ENCODE measurements at regions not wholly inside any gene's neighbourhood (a gene's known extent, or its start where the extent isn't known, plus 50 kb on each side); places are given as distances from the start of the nearest gene placed in this dataset.

- WGBS, 2 donors: 88 to 91% methylated on average over 1 of the region's 1 CpG
- H3K27ac ChIP-seq (ENCODE audit: low read depth in 2 of 2, low read length in 1 of 2): no peak overlapping the region
- no peaks in the 10 kb centered on the region for H3K27me3 ChIP-seq (ENCODE audit: control insufficient read depth in 1 of 2, insufficient read depth in 2 of 2, low read length in 2 of 2)
- H3K9me3 ChIP-seq (ENCODE audit: control insufficient read depth in 2 of 2, insufficient read depth in 1 of 2, low read depth in 1 of 2, low read length in 1 of 2): no peaks in the 10 kb centered on the region
- H3K36me3 ChIP-seq (ENCODE audit: control insufficient read depth in 2 of 2, insufficient read depth in 2 of 2, low read length in 1 of 2): no peaks in the 10 kb centered on the region
- H3K4me1 ChIP-seq (ENCODE audit: control insufficient read depth in 2 of 2, insufficient read depth in 2 of 2, low read length in 1 of 2): no peaks in the 10 kb centered on the region
- H3K4me3 ChIP-seq (ENCODE audit: low read depth in 1 of 2, low read length in 2 of 2): no peak overlapping the region
Measured at GRCh38 chr4:156188596-156188995, 234.9 kb upstream of the CTSO start.

- no peaks in the 10 kb centered on the region for H3K27me3 ChIP-seq (ENCODE audit: control insufficient read depth in 1 of 2, insufficient read depth in 2 of 2, low read length in 2 of 2)
- H3K9me3 ChIP-seq (ENCODE audit: control insufficient read depth in 2 of 2, insufficient read depth in 1 of 2, low read depth in 1 of 2, low read length in 1 of 2): no peaks in the 10 kb centered on the region
- H3K4me3 ChIP-seq (ENCODE audit: low read depth in 1 of 2, low read length in 2 of 2): no peak overlapping the region
- H3K27ac ChIP-seq (ENCODE audit: low read depth in 2 of 2, low read length in 1 of 2): no peak overlapping the region
- H3K4me1 ChIP-seq (ENCODE audit: control insufficient read depth in 2 of 2, insufficient read depth in 2 of 2, low read length in 1 of 2): no peaks in the 10 kb centered on the region
- 64 to 72% methylated on average over 1 of the region's 1 CpG for WGBS, 2 donors
- H3K36me3 ChIP-seq (ENCODE audit: control insufficient read depth in 2 of 2, insufficient read depth in 2 of 2, low read length in 1 of 2): no peaks in the 10 kb centered on the region
Measured at GRCh38 chr4:156186111-156186510, 232.4 kb upstream of the CTSO start.

- H3K27me3 ChIP-seq (ENCODE audit: control insufficient read depth in 1 of 2, insufficient read depth in 2 of 2, low read length in 2 of 2): no peaks in the 10 kb centered on the region
- no peak overlapping the region for H3K4me3 ChIP-seq (ENCODE audit: low read depth in 1 of 2, low read length in 2 of 2)
- 88 to 92% methylated on average over 4 of the region's 4 CpGs for WGBS, 2 donors
- no peaks in the 10 kb centered on the region for H3K36me3 ChIP-seq (ENCODE audit: control insufficient read depth in 2 of 2, insufficient read depth in 2 of 2, low read length in 1 of 2)
- H3K9me3 ChIP-seq (ENCODE audit: control insufficient read depth in 2 of 2, insufficient read depth in 1 of 2, low read depth in 1 of 2, low read length in 1 of 2): no peaks in the 10 kb centered on the region
- no peak overlapping the region for H3K27ac ChIP-seq (ENCODE audit: low read depth in 2 of 2, low read length in 1 of 2)
- no peaks in the 10 kb centered on the region for H3K4me1 ChIP-seq (ENCODE audit: control insufficient read depth in 2 of 2, insufficient read depth in 2 of 2, low read length in 1 of 2)
Measured at GRCh38 chr4:156185514-156186055, 231.9 kb upstream of the CTSO start.

- no peaks in the 10 kb centered on the region for H3K27me3 ChIP-seq (ENCODE audit: control insufficient read depth in 1 of 2, insufficient read depth in 2 of 2, low read length in 2 of 2)
- H3K4me3 ChIP-seq (ENCODE audit: low read depth in 1 of 2, low read length in 2 of 2): no peak overlapping the region
- WGBS, 2 donors: 12 to 21% methylated on average over 1 of the region's 1 CpG
- no peaks in the 10 kb centered on the region for H3K4me1 ChIP-seq (ENCODE audit: control insufficient read depth in 2 of 2, insufficient read depth in 2 of 2, low read length in 1 of 2)
- no peak overlapping the region for H3K27ac ChIP-seq (ENCODE audit: low read depth in 2 of 2, low read length in 1 of 2)
- H3K9me3 ChIP-seq (ENCODE audit: control insufficient read depth in 2 of 2, insufficient read depth in 1 of 2, low read depth in 1 of 2, low read length in 1 of 2): no peaks in the 10 kb centered on the region
- H3K36me3 ChIP-seq (ENCODE audit: control insufficient read depth in 2 of 2, insufficient read depth in 2 of 2, low read length in 1 of 2): no peaks in the 10 kb centered on the region
Measured at GRCh38 chr4:156182269-156182668, 228.6 kb upstream of the CTSO start.

GRCh38 chr4:156177941-156178340 lies 224.3 kb upstream of the CTSO start:
- Histone ChIP-seq H3K4me1 (ENCODE audit: control insufficient read depth in 2 of 2, insufficient read depth in 2 of 2, low read length in 1 of 2) (no peaks in the 10 kb centered on the region), H3K27me3 (ENCODE audit: control insufficient read depth in 1 of 2, insufficient read depth in 2 of 2, low read length in 2 of 2) (no peaks in the 10 kb centered on the region), H3K9me3 (ENCODE audit: control insufficient read depth in 2 of 2, insufficient read depth in 1 of 2, low read depth in 1 of 2, low read length in 1 of 2) (no peaks in the 10 kb centered on the region), H3K36me3 (ENCODE audit: control insufficient read depth in 2 of 2, insufficient read depth in 2 of 2, low read length in 1 of 2) (no peaks in the 10 kb centered on the region), H3K27ac (ENCODE audit: low read depth in 2 of 2, low read length in 1 of 2) (no peak overlapping the region), H3K4me3 (ENCODE audit: low read depth in 1 of 2, low read length in 2 of 2) (no peak overlapping the region)
- 96 to 98% methylated on average over 3 of the region's 3 CpGs for whole genome bisulfite sequencing, 2 donors

- Histone ChIP-seq H3K36me3 (ENCODE audit: control insufficient read depth in 2 of 2, insufficient read depth in 2 of 2, low read length in 1 of 2) (no peaks in the 10 kb centered on the region), H3K4me3 (ENCODE audit: low read depth in 1 of 2, low read length in 2 of 2) (no peak overlapping the region), H3K27ac (ENCODE audit: low read depth in 2 of 2, low read length in 1 of 2) (no peak overlapping the region), H3K9me3 (ENCODE audit: control insufficient read depth in 2 of 2, insufficient read depth in 1 of 2, low read depth in 1 of 2, low read length in 1 of 2) (no peaks in the 10 kb centered on the region), H3K4me1 (ENCODE audit: control insufficient read depth in 2 of 2, insufficient read depth in 2 of 2, low read length in 1 of 2) (no peaks in the 10 kb centered on the region), H3K27me3 (ENCODE audit: control insufficient read depth in 1 of 2, insufficient read depth in 2 of 2, low read length in 2 of 2) (no peaks in the 10 kb centered on the region)
- WGBS, 2 donors: 86 to 90% methylated on average over 3 of the region's 3 CpGs
Measured at GRCh38 chr4:156176896-156177295, 223.2 kb upstream of the CTSO start.

- Histone ChIP-seq H3K27ac (ENCODE audit: low read depth in 2 of 2, low read length in 1 of 2) (no peak overlapping the region), H3K36me3 (ENCODE audit: control insufficient read depth in 2 of 2, insufficient read depth in 2 of 2, low read length in 1 of 2) (no peaks in the 10 kb centered on the region), H3K27me3 (ENCODE audit: control insufficient read depth in 1 of 2, insufficient read depth in 2 of 2, low read length in 2 of 2) (no peaks in the 10 kb centered on the region), H3K4me1 (ENCODE audit: control insufficient read depth in 2 of 2, insufficient read depth in 2 of 2, low read length in 1 of 2) (no peaks in the 10 kb centered on the region), H3K4me3 (ENCODE audit: low read depth in 1 of 2, low read length in 2 of 2) (no peak overlapping the region), H3K9me3 (ENCODE audit: control insufficient read depth in 2 of 2, insufficient read depth in 1 of 2, low read depth in 1 of 2, low read length in 1 of 2) (no peaks in the 10 kb centered on the region)
- 86 to 90% methylated on average over 1 of the region's 1 CpG for WGBS, 2 donors
Measured at GRCh38 chr4:156173937-156174336, 220.3 kb upstream of the CTSO start.

- Histone ChIP-seq H3K4me1 (ENCODE audit: control insufficient read depth in 2 of 2, insufficient read depth in 2 of 2, low read length in 1 of 2) (no peaks in the 10 kb centered on the region), H3K36me3 (ENCODE audit: control insufficient read depth in 2 of 2, insufficient read depth in 2 of 2, low read length in 1 of 2) (no peaks in the 10 kb centered on the region), H3K27ac (ENCODE audit: low read depth in 2 of 2, low read length in 1 of 2) (no peak overlapping the region), H3K27me3 (ENCODE audit: control insufficient read depth in 1 of 2, insufficient read depth in 2 of 2, low read length in 2 of 2) (no peaks in the 10 kb centered on the region), H3K4me3 (ENCODE audit: low read depth in 1 of 2, low read length in 2 of 2) (no peak overlapping the region), H3K9me3 (ENCODE audit: control insufficient read depth in 2 of 2, insufficient read depth in 1 of 2, low read depth in 1 of 2, low read length in 1 of 2) (no peaks in the 10 kb centered on the region)
Measured at GRCh38 chr4:156173486-156173885, 219.8 kb upstream of the CTSO start.

- no peaks in the 10 kb centered on the region for H3K36me3 ChIP-seq (ENCODE audit: control insufficient read depth in 2 of 2, insufficient read depth in 2 of 2, low read length in 1 of 2)
- no peaks in the 10 kb centered on the region for H3K9me3 ChIP-seq (ENCODE audit: control insufficient read depth in 2 of 2, insufficient read depth in 1 of 2, low read depth in 1 of 2, low read length in 1 of 2)
- no peak overlapping the region for H3K4me3 ChIP-seq (ENCODE audit: low read depth in 1 of 2, low read length in 2 of 2)
- no peaks in the 10 kb centered on the region for H3K4me1 ChIP-seq (ENCODE audit: control insufficient read depth in 2 of 2, insufficient read depth in 2 of 2, low read length in 1 of 2)
- WGBS, 2 donors: 80 to 82% methylated on average over 2 of the region's 2 CpGs
- no peaks in the 10 kb centered on the region for H3K27me3 ChIP-seq (ENCODE audit: control insufficient read depth in 1 of 2, insufficient read depth in 2 of 2, low read length in 2 of 2)
- H3K27ac ChIP-seq (ENCODE audit: low read depth in 2 of 2, low read length in 1 of 2): no peak overlapping the region
Measured at GRCh38 chr4:156169861-156170260, 216.2 kb upstream of the CTSO start.

- H3K27me3 ChIP-seq (ENCODE audit: control insufficient read depth in 1 of 2, insufficient read depth in 2 of 2, low read length in 2 of 2): no peaks in the 10 kb centered on the region
- 30 to 52% methylated on average over 3 of the region's 3 CpGs for WGBS, 2 donors
- H3K4me1 ChIP-seq (ENCODE audit: control insufficient read depth in 2 of 2, insufficient read depth in 2 of 2, low read length in 1 of 2): no peaks in the 10 kb centered on the region
- H3K27ac ChIP-seq (ENCODE audit: low read depth in 2 of 2, low read length in 1 of 2): no peak overlapping the region
- no peaks in the 10 kb centered on the region for H3K9me3 ChIP-seq (ENCODE audit: control insufficient read depth in 2 of 2, insufficient read depth in 1 of 2, low read depth in 1 of 2, low read length in 1 of 2)
- H3K4me3 ChIP-seq (ENCODE audit: low read depth in 1 of 2, low read length in 2 of 2): no peak overlapping the region
- no peaks in the 10 kb centered on the region for H3K36me3 ChIP-seq (ENCODE audit: control insufficient read depth in 2 of 2, insufficient read depth in 2 of 2, low read length in 1 of 2)
Measured at GRCh38 chr4:156169011-156169410, 215.3 kb upstream of the CTSO start.
